ENCODE measurements at regions not wholly inside any gene's neighbourhood (a gene's known extent, or its start where the extent isn't known, plus 50 kb on each side); places are given as distances from the start of the nearest gene placed in this dataset.

DNA sequence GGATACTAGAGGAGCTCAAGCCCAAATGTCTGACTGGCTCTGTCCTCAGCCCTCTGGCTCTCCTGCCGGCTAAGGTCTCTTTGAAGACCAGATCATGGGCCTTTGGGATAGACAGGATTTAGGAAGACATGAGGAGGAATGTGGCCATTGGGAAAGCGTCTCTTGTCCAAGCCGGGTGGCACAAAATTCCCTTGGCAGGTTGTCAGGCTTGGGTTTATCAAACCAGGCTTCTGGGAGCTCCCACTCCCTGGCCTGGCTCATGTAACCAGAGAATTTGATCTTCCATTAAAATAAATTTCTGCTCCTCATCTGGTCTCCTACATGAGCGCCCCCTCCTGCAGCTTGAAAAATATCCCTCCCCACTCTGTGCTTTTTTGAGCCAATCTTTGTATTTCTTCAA, 71.1 kb downstream of the IRX3 start:
- TF ChIP-seq, protein P1, sequence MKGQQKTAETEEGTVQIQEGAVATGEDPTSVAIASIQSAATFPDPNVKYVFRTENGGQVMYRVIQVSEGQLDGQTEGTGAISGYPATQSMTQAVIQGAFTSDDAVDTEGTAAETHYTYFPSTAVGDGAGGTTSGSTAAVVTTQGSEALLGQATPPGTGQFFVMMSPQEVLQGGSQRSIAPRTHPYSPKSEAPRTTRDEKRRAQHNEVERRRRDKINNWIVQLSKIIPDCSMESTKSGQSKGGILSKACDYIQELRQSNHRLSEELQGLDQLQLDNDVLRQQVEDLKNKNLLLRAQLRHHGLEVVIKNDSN (IDR thresholded peaks at IDR 0.05; ENCODE audit: borderline replicate concordance, low read depth): no peak
- TF ChIP-seq SIN3A (IDR thresholded peaks at IDR 0.05; ENCODE audit: borderline replicate concordance, low read depth, low read length) (no peak), JUND (IDR thresholded peaks at IDR 0.05) (no peak), RFX5 (IDR thresholded peaks at IDR 0.05; ENCODE audit: low read length) (no peak), ELF1 (IDR thresholded peaks at IDR 0.05) (no peak), GABPA (IDR thresholded peaks at IDR 0.05; ENCODE audit: low read depth) (no peak), NRF1 (IDR thresholded peaks at IDR 0.05; ENCODE audit: low read depth, low read length) (no peak), EZH2phosphoT487 (IDR thresholded peaks at IDR 0.05; ENCODE audit: borderline replicate concordance, low read depth) (no peak), SMC3 (IDR thresholded peaks at IDR 0.05; ENCODE audit: low read depth, low read length) (no peak), TCF12 (IDR thresholded peaks at IDR 0.05) (no peak), RXRA (IDR thresholded peaks at IDR 0.05; ENCODE audit: borderline replicate concordance, low read depth) (no peak)
- TF ChIP-seq, protein P2, sequence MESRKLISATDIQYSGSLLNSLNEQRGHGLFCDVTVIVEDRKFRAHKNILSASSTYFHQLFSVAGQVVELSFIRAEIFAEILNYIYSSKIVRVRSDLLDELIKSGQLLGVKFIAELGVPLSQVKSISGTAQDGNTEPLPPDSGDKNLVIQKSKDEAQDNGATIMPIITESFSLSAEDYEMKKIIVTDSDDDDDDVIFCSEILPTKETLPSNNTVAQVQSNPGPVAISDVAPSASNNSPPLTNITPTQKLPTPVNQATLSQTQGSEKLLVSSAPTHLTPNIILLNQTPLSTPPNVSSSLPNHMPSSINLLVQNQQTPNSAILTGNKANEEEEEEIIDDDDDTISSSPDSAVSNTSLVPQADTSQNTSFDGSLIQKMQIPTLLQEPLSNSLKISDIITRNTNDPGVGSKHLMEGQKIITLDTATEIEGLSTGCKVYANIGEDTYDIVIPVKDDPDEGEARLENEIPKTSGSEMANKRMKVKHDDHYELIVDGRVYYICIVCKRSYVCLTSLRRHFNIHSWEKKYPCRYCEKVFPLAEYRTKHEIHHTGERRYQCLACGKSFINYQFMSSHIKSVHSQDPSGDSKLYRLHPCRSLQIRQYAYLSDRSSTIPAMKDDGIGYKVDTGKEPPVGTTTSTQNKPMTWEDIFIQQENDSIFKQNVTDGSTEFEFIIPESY (IDR thresholded peaks at IDR 0.05; ENCODE audit: borderline replicate concordance, low read depth): no peak
- TF ChIP-seq, protein P3, sequence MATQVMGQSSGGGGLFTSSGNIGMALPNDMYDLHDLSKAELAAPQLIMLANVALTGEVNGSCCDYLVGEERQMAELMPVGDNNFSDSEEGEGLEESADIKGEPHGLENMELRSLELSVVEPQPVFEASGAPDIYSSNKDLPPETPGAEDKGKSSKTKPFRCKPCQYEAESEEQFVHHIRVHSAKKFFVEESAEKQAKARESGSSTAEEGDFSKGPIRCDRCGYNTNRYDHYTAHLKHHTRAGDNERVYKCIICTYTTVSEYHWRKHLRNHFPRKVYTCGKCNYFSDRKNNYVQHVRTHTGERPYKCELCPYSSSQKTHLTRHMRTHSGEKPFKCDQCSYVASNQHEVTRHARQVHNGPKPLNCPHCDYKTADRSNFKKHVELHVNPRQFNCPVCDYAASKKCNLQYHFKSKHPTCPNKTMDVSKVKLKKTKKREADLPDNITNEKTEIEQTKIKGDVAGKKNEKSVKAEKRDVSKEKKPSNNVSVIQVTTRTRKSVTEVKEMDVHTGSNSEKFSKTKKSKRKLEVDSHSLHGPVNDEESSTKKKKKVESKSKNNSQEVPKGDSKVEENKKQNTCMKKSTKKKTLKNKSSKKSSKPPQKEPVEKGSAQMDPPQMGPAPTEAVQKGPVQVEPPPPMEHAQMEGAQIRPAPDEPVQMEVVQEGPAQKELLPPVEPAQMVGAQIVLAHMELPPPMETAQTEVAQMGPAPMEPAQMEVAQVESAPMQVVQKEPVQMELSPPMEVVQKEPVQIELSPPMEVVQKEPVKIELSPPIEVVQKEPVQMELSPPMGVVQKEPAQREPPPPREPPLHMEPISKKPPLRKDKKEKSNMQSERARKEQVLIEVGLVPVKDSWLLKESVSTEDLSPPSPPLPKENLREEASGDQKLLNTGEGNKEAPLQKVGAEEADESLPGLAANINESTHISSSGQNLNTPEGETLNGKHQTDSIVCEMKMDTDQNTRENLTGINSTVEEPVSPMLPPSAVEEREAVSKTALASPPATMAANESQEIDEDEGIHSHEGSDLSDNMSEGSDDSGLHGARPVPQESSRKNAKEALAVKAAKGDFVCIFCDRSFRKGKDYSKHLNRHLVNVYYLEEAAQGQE (IDR thresholded peaks at IDR 0.05; ENCODE audit: low read depth, low read length): no peak
- ChIA-PET CTCF (interaction anchor here (1.2 kb wide), 1 partner anchor 20 kb away, joined by 3 read pairs; no protein-coding TSS in a partner anchor), POLR2A (interaction anchor here (0.8 kb wide), 1 partner anchor 11 kb away, joined by 3 read pairs; no protein-coding TSS in a partner anchor)
- 54% methylated on average over 4 of the region's 4 CpGs for WGBS (ENCODE audit: low lambda C conversion rate)
- H2AFZ ChIP-seq (ENCODE audit: low read depth): no peak overlapping the region
- H3K36me3 ChIP-seq (replicated peaks in 1 of 2; ENCODE audit: control insufficient read depth in 1 of 2, insufficient read depth in 2 of 2, low read length in 1 of 2): no peaks in the 10 kb centered on the region
- no peaks in the 10 kb centered on the region for H4K20me1 ChIP-seq (ENCODE audit: insufficient read depth)
- no peaks in the 10 kb centered on the region for H3K27me3 ChIP-seq (ENCODE audit: insufficient read depth)
- H3K9me2 ChIP-seq: no peaks in the 10 kb centered on the region
- no peak overlapping the region for H3K4me2 ChIP-seq
- peaks cover 0 to 10% of the 10 kb centered on the region in 2 experiments; a peak in 2 of 4 replicates for H3K4me1 ChIP-seq (ENCODE audit: control insufficient read depth in 1 of 2, insufficient read depth in 2 of 2, low read depth in 1 of 2, low read length in 1 of 2)
- H3K9me3 ChIP-seq: no peaks in the 10 kb centered on the region
- no peak overlapping the region for H3K9ac ChIP-seq
- H3K79me2 ChIP-seq (ENCODE audit: insufficient read depth): no peaks in the 10 kb centered on the region
- H3F3A ChIP-seq (replicated peaks; ENCODE audit: insufficient read depth): no peaks in the 10 kb centered on the region
- H3K4me3 ChIP-seq (ENCODE audit: low read depth in 2 of 2, low read length in 1 of 2): no peak overlapping the region
- DNase-seq: no peak
- no peak overlapping the region for H3K27ac ChIP-seq (ENCODE audit: low read depth in 2 of 2, low read length in 1 of 2)
